ENCODE measurements at regions not wholly inside any gene's neighbourhood (a gene's known extent, or its start where the extent isn't known, plus 50 kb on each side); places are given as distances from the start of the nearest gene placed in this dataset.

DNA sequence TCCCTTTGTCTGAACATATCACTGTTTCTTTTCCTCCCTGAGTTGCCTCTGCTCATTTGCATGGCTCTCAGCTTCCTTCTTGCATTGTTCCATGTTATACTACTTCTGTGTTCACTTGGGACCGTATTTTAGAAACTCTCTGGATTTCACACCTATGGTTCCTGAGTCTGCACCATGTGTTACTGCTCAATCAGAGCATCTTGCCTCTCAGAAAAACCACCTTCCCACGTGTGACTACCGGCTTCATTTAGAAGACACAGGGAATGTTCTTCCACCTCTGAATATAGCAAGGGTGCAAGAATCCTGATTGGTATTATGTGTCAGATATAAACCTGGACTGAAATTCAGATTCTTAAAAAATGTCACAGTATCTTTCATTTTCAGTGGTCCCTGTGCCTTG lies 731.2 kb downstream of the TDRD15 start:
- TF ChIP-seq, protein P1, sequence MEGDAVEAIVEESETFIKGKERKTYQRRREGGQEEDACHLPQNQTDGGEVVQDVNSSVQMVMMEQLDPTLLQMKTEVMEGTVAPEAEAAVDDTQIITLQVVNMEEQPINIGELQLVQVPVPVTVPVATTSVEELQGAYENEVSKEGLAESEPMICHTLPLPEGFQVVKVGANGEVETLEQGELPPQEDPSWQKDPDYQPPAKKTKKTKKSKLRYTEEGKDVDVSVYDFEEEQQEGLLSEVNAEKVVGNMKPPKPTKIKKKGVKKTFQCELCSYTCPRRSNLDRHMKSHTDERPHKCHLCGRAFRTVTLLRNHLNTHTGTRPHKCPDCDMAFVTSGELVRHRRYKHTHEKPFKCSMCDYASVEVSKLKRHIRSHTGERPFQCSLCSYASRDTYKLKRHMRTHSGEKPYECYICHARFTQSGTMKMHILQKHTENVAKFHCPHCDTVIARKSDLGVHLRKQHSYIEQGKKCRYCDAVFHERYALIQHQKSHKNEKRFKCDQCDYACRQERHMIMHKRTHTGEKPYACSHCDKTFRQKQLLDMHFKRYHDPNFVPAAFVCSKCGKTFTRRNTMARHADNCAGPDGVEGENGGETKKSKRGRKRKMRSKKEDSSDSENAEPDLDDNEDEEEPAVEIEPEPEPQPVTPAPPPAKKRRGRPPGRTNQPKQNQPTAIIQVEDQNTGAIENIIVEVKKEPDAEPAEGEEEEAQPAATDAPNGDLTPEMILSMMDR (IDR thresholded peaks at IDR 0.05; ENCODE audit: insufficient read depth, low read depth, low read length): no peak
- POLR2A ChIA-PET: no interaction called here
- peaks cover 2% of the 10 kb centered on the region; the same call in 1 of the 2 replicates for H3K27me3 ChIP-seq (ENCODE audit: control insufficient read depth, insufficient read depth, low read length)

DNA sequence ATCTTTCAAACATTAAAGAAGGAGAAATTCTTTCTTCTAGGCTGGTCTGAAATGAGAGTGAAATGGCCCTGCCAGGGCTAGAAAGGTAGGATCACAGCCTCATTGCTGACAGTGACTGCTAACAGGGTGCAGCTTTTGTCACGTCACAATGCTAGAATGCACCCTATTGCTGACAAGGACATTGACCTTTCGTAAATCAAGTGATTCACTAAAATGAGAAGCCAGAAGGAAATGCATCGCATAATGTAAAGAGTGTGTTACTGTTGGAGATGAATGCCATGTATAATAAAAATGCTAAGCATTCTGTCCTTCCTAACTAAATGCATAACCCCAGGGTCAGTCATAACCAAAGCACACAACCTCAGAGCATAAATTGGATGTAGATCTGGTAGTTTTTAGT lies 732.9 kb downstream of the TDRD15 start:
- H3K27me3 ChIP-seq (ENCODE audit: control insufficient read depth, insufficient read depth, low read length): peaks cover 2% of the 10 kb centered on the region; the same call in 1 of the 2 replicates
- no peaks in the 10 kb centered on the region for H3K36me3 ChIP-seq (ENCODE audit: control insufficient read depth, insufficient read depth, low read length)
- TF ChIP-seq, protein P1 (IDR thresholded peaks at IDR 0.05; ENCODE audit: insufficient read depth, low read depth, low read length): no peak
- DNase-seq (ENCODE audit: low read depth): no peak
- POLR2A ChIA-PET: no interaction called here
- no peak overlapping the region for H3K4me3 ChIP-seq (ENCODE audit: low read depth, low read length)
- CTCF ChIA-PET: no interaction called here

More for the DNA sequence above, 731.2 kb downstream of the TDRD15 start:
- H3K4me3 ChIP-seq (ENCODE audit: low read depth, low read length): no peak overlapping the region
- no peaks in the 10 kb centered on the region for H3K36me3 ChIP-seq (ENCODE audit: control insufficient read depth, insufficient read depth, low read length)
- no peak for DNase-seq (ENCODE audit: low read depth)
- CTCF ChIA-PET: no interaction called here

DNA sequence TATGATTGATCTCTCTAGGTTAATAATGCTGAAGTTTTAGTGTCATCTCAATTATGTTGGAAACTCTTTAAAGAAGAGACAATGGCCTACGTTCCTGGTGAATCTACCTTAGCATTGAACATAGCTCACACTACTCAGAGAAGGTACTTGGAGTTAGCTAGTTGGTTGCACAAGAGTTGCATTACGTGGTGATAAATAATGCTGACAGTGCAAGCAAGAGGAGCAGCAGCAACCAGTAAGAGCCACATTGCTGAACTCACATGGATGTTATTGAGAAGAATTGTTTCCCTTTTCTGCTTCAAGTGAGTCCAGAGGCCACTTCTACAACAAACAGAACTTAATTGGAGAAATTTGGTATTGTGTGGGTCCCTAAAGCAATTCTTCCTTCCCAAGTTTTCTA lies 737.1 kb downstream of the TDRD15 start:
- POLR2A ChIA-PET: no interaction called here
- H3K36me3 ChIP-seq (ENCODE audit: control insufficient read depth, insufficient read depth, low read length): no peaks in the 10 kb centered on the region
- no peak overlapping the region for H3K4me3 ChIP-seq (ENCODE audit: low read depth, low read length)
- H3K27me3 ChIP-seq (ENCODE audit: control insufficient read depth, insufficient read depth, low read length): no peaks in the 10 kb centered on the region
- no peak for DNase-seq (ENCODE audit: low read depth)
- CTCF ChIA-PET: interaction anchor here (0.6 kb wide), 1 partner anchor 337 kb away, joined by 3 read pairs; no protein-coding TSS in a partner anchor
- TF ChIP-seq, protein P1 (IDR thresholded peaks at IDR 0.05; ENCODE audit: insufficient read depth, low read depth, low read length): no peak

DNA sequence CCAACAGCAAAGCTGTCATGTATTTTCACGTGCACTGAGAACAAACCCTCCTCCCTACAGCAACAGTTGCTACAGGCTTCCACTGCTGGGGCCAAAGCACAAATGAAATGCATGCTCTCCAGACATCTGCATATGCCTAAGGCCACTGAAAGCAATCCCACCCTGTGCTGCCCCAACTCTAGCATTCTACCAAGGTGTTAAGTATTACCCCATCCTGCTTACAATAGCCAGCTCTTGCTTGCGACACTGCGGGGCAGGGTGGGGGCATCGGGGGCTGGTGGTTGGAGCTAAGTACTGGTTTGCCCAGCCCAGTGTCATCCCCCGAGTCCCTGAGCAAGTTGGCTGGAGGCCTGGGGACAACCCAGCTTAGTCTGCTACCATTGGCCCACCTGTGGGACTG lies 742.5 kb downstream of the TDRD15 start:
- DNase-seq (ENCODE audit: low read depth): no peak
- no peaks in the 10 kb centered on the region for H3K36me3 ChIP-seq (ENCODE audit: control insufficient read depth, insufficient read depth, low read length)
- ChIA-PET CTCF (no interaction called here), POLR2A (no interaction called here)
- no peaks in the 10 kb centered on the region for H3K27me3 ChIP-seq (ENCODE audit: control insufficient read depth, insufficient read depth, low read length)
- TF ChIP-seq, protein P1 (IDR thresholded peaks at IDR 0.05; ENCODE audit: insufficient read depth, low read depth, low read length): no peak
- no peak overlapping the region for H3K4me3 ChIP-seq (ENCODE audit: low read depth, low read length)

DNA sequence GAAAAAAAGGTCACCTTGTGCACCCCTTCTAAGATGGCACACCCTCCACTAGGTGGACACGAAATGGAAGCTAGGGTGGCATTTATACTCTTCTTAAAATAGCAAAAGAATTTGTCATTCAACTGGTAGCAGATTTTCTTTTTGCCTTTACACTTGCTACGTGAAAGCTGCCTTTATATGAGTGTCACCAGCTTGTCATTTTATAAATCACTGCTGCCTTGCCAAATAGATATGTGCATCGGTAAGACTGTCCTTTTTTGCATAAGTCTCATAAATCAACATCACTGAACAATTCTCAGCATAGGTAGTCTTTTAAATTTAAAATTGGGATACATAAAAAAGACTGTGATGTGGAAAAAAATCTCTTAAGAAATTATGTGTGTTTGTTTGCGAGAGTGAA lies 764.1 kb downstream of the TDRD15 start:
- ChIA-PET CTCF (no interaction called here), POLR2A (no interaction called here)
- TF ChIP-seq, protein P1 (IDR thresholded peaks at IDR 0.05; ENCODE audit: insufficient read depth, low read depth, low read length): no peak
- Histone ChIP-seq H3K4me3 (ENCODE audit: low read depth, low read length) (no peak overlapping the region), H3K36me3 (ENCODE audit: control insufficient read depth, insufficient read depth, low read length) (no peaks in the 10 kb centered on the region), H3K27me3 (ENCODE audit: control insufficient read depth, insufficient read depth, low read length) (0 out of 2 replicates have a peak, but pooled peaks cover 2% of the 10 kb centered on the region)
- no peak for DNase-seq (ENCODE audit: low read depth)

Data from BJ (cell line).